Suprapubic skin (tissue), 4 donors: ENCODE measurements at regions not wholly inside any gene's neighbourhood (a gene's known extent, or its start where the extent isn't known, plus 50 kb on each side); places are given as distances from the start of the nearest gene placed in this dataset.

Experiments
- EP300 ChIP-seq: sonication (generic); formaldehyde crosslinking; IDR thresholded peaks from one replicate; pipeline ENCODE4 v1.6.1; 2017; ENCODE audit warnings: antibody characterized with exemption
- POLR2A ChIP-seq, 2 donors: fragments of 450-650 bp; IDR thresholded peaks; one replicate each; pipeline ENCODE4 v1.6.1; 2017; ENCODE audit warnings: antibody characterized with exemption in 2 of 2, mild to moderate bottlenecking in 2 of 2, moderate library complexity in 2 of 2
- POLR2AphosphoS5 ChIP-seq, 3 donors: sonication (generic); formaldehyde crosslinking; IDR thresholded peaks; one replicate each; pipeline ENCODE4 v1.6.1; 2017; ENCODE audit warnings: antibody characterized with exemption in 3 of 3
- TF ChIP-seq, protein P1 (sequence below), 2 donors: fragments of 200-600 bp in 1 of 2; fragments of 450-650 bp in 1 of 2; sonication (generic) in 1 of 2; IDR thresholded peaks; one replicate each; pipeline ENCODE4 v1.5.1; 2016 to 2019; ENCODE audit warnings: antibody characterized with exemption in 2 of 2, mild to moderate bottlenecking in 1 of 2, moderate library complexity in 1 of 2

- TF ChIP-seq POLR2AphosphoS5 (IDR thresholded peaks at IDR 0.05) (no peak), POLR2A (IDR thresholded peaks at IDR 0.05) (no peak), EP300 (no peak)
- TF ChIP-seq, protein P1, sequence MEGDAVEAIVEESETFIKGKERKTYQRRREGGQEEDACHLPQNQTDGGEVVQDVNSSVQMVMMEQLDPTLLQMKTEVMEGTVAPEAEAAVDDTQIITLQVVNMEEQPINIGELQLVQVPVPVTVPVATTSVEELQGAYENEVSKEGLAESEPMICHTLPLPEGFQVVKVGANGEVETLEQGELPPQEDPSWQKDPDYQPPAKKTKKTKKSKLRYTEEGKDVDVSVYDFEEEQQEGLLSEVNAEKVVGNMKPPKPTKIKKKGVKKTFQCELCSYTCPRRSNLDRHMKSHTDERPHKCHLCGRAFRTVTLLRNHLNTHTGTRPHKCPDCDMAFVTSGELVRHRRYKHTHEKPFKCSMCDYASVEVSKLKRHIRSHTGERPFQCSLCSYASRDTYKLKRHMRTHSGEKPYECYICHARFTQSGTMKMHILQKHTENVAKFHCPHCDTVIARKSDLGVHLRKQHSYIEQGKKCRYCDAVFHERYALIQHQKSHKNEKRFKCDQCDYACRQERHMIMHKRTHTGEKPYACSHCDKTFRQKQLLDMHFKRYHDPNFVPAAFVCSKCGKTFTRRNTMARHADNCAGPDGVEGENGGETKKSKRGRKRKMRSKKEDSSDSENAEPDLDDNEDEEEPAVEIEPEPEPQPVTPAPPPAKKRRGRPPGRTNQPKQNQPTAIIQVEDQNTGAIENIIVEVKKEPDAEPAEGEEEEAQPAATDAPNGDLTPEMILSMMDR (IDR thresholded peaks at IDR 0.05): no peak
Observed at GRCh38 chr12:11984417-11984816, 86.3 kb upstream of the BCL2L14 start.
